HG03064 (cell line): ENCODE measurements at regions not wholly inside any gene's neighbourhood (a gene's known extent, or its start where the extent isn't known, plus 50 kb on each side); places are given as distances from the start of the nearest gene placed in this dataset.

Source experiments
- ATAC-seq: cut with Tn5 transposase; IDR thresholded peaks from one replicate; pipeline ENCODE4 v1.9.1; 2021; ENCODE audit warnings: low read depth; ENCODE audit not compliant: unreplicated experiment

DNA sequence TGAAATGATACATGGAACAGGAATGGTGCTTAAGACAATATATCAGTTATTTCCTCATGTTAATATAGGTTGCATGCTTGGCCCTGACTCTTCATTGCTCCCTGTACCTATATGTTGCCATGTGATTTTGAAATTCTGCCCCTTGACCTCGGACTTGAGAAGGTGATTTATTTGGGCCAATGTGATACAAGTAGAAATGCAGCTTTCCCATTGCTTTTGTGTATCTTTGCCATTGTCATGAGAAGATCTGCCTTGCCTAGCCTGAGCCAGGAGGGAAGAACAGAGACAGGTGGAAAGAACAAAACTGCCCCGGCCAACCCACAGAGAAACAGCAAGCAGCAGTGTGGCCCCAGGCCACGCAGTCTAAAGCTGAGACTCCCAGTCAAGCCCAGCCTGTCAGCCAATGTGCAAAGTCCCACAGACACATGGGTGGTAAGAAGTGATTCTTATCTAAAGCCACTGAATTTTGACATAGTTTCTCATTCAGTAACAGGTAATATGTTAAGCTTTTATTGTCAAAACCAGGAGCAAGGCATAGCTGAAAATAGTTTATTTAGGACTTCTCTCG is 245.7 kb upstream of the RND3 start:
- no peak for ATAC-seq

DNA sequence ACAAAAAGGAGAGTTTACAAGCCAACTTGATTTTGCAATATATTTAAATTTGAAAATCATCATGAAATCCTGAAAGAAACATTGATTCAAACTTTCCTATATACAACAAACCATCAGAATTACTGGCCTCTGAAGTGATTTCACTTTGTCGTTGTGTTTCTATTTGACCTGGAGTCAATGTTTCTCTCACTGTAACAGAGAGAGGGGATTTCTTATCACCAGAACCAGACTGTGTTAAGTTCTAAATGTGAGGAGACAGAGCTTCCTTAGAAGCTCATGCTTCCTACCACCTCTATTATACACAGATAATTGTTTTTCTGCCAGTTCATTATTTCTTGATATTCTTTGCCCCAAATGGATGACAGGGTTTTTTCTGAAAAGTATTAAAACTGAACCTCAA is 245.0 kb upstream of the RND3 start:
- no peak for ATAC-seq

DNA sequence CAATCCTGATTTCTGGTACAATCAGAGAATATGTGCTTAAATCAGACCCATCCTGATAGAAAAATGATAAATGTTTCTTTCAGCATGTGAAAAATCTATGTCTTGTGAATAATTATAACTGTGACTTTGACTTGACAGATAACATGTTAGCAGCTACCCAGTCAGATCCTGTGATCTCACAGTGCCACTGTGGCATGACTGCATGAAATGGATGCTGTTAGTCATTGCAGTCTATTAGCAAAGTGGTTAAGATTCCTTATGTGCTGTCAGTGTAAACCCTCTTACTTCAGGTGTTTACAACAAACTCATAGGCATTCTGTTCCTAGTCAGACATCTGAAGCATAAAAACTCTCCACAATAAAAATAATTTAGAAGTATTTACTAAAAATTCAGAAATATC is 244.6 kb upstream of the RND3 start:
- ATAC-seq = no peak

DNA sequence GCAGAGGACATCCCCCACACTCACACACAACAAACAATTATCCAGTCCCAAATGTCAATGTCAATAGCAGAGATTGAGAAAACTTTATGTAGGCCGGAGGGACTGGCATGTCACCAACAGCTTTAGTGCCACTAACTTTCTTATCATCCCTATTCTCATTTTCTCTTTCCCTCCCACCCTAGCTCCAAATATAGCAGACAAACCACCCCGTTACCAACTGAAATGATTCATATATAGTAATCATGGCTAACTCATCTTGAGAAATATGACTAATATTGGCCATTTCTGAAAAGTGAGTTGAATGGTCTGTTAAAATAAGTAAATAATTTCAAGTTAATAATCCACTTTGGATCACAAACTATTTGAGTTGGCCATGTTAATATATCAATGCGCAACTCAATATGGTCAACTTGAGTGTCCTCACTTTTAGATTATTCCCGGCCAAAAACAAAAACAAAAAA is 242.1 kb upstream of the RND3 start:
- peak; percentile 76 for ATAC-seq

DNA sequence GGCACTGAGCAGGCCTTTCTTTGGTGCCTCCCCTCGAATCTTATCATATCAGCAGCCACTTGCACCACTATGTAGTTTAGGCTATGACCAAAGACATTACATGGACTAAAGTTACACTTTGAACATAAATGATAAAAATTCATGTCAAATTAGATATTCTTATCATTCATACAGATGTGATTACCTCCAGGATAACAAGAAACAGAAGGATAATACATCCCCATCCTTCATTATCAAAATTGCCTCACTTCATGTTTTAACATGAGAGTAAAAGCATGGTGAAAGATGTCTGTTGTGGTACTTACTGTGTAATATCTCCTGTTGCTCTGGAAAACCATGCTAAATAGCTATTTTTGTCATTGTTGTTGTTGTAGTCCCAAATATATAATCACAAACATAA is 230.8 kb upstream of the RND3 start:
- no peak for ATAC-seq

DNA sequence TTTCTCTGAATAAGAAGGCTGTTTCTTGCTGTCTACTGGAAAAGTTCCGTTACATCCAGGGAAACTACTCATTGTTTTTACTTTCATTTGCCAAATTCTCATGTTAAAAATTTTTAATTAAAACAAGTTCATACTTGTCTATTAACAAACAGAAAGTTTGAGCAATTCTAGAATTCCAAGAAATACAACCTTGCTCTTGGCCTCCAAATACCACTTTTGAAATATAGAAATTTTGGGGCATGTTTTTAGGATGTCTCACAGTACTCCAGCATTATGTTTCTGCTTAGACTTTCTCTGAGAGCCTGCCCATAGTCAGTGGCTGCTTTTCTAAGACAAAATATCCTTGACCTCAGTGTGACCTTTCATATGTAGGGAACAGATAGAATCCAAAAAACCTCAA is 228.7 kb upstream of the RND3 start:
- no peak for ATAC-seq

DNA sequence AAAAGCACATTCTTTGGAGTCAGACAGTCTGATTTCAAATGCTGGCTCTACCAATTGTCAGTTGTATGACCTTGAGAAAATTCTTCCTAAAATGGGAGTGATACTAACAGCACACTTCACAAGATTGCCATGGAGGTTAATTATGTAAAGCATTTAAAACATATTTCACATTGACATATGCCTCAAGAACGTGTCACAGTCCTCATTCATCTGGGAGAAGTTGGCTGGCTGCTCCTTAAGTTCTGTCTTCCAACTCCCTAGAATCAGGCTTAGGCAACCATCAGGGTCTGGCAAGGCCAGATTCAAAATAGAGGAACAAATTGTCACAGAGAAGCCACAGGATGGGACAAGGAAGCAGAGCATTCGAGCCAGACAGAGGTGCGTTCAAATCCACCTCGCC is 228.0 kb upstream of the RND3 start:
- ATAC-seq = no peak

DNA sequence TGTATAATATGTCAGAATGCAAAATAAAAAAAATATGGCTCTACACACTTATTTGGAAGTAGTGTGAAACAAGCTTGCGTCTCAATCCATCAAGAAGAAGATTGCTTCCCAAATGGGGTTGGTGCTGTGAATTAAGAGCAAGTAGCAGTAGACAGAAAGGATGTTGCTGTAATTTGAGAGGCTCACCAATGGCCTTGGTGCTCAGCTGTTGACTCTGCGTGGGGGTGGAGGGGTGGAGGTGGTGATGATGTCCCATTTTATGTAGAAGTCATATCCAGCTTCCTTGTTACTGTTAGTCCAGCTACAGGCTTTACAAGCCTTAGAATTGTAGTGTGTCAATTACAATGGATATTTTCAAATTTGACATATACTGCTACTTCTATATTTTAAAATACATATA is 223.4 kb upstream of the RND3 start:
- ATAC-seq = no peak

DNA sequence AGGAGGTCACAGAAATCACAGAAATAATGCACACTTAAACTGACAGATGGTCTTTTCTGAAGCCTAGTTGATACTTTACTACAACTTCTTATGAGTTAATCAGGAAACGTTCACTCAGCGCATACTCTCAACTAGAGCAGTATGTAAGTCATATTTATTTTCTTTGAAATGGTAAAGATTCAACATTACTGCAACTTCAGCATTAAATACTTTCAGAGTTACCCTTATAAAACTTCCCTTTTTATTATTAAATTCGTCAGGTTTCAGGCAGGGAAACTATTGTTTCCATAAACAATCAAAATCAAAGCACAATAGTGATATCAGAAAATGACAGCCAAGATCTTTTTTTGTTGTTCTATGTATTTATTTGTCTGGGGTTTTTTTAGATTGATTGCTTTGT is 222.6 kb upstream of the RND3 start:
- no peak for ATAC-seq

DNA sequence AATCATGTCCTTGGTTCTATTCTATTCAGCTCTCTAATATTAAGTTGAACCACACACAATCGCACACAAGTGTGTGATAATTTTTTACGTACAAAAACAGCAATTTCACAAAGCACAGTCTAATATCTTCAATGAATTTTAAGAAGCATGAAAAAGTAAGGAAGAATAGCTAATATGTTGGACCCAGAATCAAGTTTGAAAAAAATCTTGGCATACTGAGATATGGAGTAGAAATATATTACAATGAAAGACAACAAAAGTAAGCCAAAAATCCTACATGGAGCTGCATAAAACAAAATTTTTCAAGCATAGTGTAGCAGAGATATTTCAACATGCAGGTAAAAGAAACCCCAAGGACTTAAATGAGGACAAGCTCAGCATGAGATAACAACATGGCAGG is 219.1 kb upstream of the RND3 start:
- ATAC-seq = no peak

DNA sequence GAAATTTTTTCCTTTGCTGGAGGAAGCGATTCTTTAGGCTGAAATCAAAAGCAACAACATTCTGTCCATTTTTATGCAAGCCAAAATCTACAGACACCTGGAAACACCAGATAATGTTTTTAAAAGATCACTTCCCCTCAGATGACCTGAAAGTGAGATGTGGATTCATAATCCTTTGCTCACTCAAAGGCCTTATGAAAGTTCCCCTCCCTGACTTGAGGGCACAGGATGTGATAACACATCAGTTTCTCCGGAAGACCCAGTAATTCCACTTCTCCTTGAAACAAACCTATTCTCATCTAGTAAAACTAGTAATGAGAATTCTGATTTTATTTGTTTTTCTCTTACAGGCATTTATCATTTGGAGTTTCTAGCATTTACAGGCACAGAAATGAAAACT is 218.3 kb upstream of the RND3 start:
- ATAC-seq = no peak

DNA sequence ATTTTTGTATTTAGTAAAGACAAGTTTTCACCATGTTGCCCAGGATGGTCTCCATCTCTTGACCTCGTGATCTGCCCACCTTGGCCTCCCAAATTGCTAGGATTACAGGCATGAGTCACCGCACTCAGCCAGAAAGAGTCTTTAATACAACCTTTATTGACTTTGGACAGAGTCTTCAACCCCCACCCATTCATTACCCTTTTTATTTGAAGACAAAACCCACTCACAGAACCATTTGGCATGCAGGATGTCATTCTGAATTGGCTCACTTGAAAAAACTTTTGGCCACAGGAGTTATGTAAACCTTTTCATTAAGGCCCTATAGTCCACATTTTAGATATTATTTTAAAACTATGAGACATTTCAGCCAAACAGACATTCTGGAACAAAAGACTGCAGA is 217.9 kb upstream of the RND3 start:
- ATAC-seq = no peak

DNA sequence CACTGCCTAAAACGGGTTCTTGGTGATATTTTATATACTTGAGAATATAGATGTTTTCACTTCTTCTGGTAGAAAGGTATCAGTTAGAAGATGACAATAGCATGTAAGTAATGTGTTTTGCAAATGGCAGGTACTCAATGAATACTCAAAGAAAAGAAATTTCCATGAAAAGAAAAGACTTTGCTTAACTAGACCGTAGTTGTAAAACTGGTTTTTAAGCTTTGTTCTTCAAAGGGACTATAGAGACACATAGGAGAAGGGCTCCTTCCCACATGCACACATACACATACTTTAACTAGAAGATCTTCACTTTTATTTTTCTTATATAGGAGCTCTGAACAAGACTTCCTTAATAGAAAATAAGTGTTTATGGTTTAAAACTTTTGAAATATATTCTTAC is 215.3 kb upstream of the RND3 start:
- ATAC-seq = no peak

DNA sequence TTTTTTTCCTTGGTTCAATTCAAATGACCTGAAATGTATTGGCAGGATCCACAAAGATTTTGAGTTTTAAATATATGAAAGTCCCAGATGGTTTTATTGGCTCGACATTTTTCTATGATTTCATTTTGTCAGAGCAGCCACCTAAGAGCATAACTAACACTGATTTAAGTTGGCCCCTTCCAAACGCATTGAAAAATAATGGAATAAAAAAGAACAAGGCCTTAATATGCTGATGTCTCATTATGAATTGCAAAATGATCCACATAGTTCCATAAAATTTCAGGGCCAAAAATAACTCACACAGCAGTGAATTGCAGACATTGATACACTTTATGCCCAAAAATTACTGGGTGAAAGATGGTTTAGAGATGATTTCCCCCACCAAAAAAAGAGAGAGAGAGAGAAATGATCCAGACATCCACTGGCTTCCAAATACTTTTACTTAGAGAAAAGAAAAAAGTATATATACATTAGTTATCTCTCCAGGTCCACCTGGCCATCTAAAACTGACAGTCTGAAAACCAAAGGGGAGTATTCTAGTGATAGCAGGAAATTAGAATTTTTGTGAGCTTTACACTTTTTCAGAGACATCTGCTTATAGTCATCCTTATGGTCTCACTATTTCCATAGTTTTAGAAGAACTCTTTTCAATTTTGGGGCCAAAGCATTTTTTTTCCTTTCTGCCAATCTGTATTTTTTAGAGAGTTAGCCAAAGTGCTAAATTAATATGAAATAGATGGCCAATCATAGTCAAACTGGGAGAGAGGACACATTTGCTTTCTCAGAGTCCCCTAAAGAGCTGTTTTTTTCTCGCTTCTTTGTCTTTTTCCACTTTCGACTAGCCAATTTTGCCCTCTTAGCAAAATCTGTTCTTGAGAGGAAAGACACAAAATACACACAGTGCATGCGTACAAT is 213.5 kb upstream of the RND3 start:
- ATAC-seq = no peak

DNA sequence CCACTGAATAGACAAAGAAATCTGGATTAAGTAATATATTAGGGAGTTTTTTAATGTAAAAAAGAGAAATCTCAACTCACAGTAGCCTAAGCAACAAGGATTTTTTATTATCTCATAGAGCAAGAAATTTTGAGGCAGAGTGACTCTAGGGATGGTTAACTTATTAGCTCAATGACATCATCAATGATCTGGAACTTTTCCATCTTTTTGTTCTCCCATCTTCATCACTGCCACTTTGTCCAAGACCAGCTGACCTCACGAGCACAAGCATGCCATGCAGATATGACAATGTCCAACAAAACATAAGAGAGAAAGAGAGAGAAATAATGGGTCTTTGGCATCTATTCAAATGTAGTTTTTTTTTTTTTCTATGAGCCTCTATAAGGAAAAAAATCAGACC is 211.8 kb upstream of the RND3 start:
- ATAC-seq = no peak

DNA sequence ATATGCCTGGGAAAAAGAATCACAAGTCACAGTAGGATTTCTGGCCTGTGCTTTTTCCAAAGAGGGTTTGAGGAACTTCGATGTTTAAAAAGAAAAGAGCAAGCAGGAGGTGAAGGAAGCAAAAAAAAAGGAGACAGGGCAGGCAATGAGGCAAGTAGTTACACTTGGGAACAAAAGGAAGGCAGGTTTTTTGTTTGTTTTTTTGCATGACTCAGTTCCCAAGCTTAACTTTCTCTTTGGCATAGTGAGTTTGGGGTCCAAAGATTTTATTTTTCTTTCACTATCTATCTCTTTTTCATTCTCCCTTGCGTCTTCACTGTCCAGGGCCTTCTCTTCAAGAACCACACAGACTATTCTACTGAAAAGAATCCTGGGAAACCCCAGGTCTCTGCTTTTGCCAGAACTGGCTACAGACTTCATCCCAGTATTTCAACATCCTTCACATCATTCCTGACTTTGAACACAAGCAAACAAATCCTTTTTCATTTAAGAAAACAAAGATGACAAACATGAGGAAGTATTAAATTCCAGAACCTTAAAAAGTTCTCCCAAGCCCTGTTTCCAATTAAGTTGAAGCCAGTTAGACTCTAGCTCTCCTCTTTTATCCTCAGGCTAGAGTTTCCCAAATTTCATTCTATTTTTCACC is 210.7 kb upstream of the RND3 start:
- ATAC-seq = no peak

DNA sequence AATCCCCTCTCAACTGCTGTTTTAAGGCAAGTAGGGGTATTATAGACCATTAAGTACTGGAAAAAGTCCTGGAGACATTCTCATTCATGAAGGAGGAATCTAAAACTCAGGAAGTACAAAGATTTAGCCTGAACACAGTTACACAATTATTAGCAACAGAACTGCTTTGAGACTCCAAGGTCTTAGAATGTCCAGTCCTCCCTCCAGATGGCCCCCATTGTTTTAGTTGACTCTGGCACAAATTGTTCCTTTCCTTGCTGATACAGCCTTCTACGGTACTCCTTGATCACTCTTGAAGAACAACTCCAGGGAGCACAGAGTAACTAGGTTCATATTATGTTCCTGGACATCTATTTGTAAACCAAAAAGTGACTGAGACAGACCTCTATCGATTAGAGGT is 210.1 kb upstream of the RND3 start:
- no peak for ATAC-seq

DNA sequence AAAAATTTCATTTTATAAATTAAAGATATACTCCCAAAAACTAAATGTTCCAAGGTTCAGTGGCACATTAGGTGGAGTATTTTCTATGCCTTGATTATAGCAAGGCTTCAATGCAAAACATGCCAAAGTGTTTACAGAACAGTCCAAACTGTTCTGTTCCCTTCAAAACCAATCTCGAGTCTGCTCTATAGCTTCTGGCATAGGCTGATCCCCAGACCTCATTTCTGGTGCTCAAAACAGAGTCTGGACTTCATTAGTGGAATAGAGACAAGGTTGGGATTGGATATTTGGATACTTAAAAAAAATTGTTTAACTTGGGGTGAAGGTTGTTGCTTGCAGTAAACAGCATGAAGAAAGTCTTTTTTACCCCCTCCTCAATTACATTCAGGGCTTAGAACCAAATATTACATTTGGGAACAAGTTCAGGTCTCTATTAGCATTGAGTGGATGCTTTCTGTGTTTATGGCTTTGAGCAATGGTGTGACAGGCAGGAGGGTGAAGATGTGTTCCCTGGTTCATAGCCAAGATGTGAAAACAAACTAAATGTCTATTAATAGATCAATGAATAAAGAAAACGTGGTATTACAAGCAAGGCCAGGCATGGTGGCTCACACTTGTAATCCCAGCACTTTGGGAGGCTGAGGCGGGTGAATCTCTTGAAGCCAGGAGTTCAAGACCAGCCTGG is 208.1 kb upstream of the RND3 start:
- ATAC-seq = no peak

DNA sequence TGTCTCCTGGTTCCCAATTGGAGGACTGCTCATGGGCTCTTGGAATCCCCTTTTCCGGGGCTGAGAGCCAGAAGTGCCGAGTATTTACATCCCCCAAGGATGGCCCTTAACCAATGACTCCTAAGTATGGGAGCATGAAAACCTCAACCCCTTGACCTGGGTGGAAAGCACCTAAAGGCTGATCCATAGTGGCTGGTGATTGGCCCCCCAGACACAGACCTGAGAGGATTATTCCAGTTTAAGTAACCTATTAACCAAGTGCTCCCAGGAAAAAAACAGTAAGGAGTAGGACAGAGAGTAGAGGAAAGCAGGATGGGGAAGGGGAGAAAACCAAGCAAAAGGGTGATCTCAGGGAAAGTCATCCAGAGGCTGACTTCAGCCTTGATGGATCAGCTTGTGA is 206.1 kb upstream of the RND3 start:
- ATAC-seq = no peak

DNA sequence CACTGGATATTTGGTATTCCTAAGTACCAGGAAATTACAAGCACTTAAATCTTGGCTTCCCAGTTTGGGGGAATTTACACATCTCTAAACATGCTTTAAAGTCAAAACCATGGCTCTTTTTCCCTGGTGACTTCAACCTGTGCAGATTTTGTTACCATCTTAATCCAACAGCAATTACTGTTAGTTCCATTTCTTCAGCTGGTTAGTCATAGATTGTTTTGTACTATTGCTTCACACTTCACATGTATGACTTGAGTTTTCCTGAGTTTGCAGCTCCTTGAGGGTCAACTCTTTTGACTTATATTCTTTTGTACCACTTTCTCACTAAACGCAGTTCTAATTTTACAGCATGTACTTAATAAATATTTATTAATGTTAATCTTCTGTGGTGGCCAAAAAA is 203.4 kb upstream of the RND3 start:
- no peak for ATAC-seq

DNA sequence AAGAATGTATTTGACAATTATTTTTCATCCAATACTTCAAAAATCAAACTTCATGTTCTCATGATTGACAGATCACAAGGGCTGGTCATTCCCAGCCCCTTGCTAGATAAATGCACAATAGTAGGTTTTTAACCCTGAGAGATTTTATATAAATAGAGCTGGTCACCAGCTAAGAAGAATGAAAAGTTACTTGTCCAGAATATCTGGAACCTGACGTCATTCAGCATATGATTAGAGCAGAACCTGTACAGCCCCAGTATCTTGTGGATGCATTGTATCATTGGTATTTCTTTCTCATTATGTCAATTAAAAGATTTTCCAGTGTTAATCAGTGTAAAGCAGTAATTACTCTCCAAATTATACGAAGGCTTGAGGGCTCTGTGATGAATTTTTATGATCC is 202.8 kb upstream of the RND3 start:
- no peak for ATAC-seq
